ENCODE measurements at regions not wholly inside any gene's neighbourhood (a gene's known extent, or its start where the extent isn't known, plus 50 kb on each side); places are given as distances from the start of the nearest gene placed in this dataset.

- TF ChIP-seq POLR2A (IDR thresholded peaks at IDR 0.05; ENCODE audit: low read depth, low read length) (no peak), TAF1 (IDR thresholded peaks at IDR 0.05; ENCODE audit: low read depth, low read length) (no peak)
These were observed 81.3 kb upstream of the ARMC2 start for GRCh38 chr6:108766886-108767285.

Measured in GM12891 (cell line).